Keratinocyte (primary cell): ENCODE measurements at regions not wholly inside any gene's neighbourhood (a gene's known extent, or its start where the extent isn't known, plus 50 kb on each side); places are given as distances from the start of the nearest gene placed in this dataset.

Source experiments
- CTCF ChIP-seq, 3 experiments: IDR thresholded peaks in 1 of 3; conservative IDR thresholded peaks in 1 of 3; optimal IDR thresholded peaks in 1 of 3; 2 replicates in 2 of 3; 3 replicates in 1 of 3; pipeline versions ENCODE3 to v1.5.1; 2011; ENCODE audit warnings: low read length in 3 of 3, mild to moderate bottlenecking in 3 of 3, moderate library complexity in 2 of 3, control low read depth in 1 of 3, inconsistent platforms in 1 of 3; ENCODE audit not compliant: insufficient read depth in 2 of 3; ENCODE audit errors: extremely low read depth in 1 of 3
- EZH2 ChIP-seq: IDR thresholded peaks from one replicate; pipeline ENCODE4 v1.6.1; 2012; ENCODE audit warnings: inconsistent platforms, mild to moderate bottlenecking, low read length, moderate library complexity

GRCh38 chr18:39698436-39698835 lies 2132.8 kb upstream of the CELF4 start:
- no peak for TF ChIP-seq CTCF (optimal IDR thresholded peaks at IDR 0.05 in 1 of 3, IDR thresholded peaks at IDR 0.05 in 1 of 3, conservative IDR thresholded peaks at IDR 0.05 in 1 of 3; ENCODE audit: extremely low read depth in 1 of 3, insufficient read depth in 2 of 3, low read length in 3 of 3)
- no peak for TF ChIP-seq EZH2
